ENCODE measurements at regions not wholly inside any gene's neighbourhood (a gene's known extent, or its start where the extent isn't known, plus 50 kb on each side); places are given as distances from the start of the nearest gene placed in this dataset.
"Not testable (repeated sequence)": the region's sequence is repeated elsewhere in the genome, so short reads cannot be mapped to it uniquely, and the experiment has no call there.

DNA sequence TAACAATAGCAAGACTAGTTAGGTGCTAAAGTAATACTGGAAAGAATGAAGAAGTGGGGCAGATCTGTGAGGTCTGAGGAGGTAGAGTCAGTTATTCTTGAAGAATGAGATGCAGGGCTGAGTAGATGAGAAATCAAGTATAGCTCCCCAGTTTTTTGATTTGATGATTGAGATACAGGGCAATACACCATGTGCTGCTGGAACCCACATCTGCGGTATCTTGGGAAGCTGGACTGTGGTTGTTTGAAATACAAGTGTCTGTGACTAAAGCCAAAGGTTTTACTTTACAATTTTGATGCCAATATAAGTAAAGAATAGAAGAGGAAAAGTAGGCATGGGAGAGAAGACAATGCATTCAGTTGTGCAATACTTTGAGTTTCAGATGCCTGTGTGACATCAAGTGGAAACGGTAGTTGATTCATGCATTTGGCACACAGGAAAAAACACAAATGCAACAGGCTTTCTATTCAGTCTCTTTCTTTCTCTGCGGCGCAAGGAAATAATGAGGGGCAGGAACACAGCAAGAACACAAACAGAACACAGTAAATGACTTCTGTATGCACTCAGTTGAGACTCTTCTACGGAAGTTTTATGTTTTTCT lies 190.2 kb upstream of the SLC38A2 start:
- H3K4me1 ChIP-seq (ENCODE audit: insufficient read depth, low read length), result peaks cover 29% of the 10 kb centered on the region
- no peak overlapping the region for H3K27ac ChIP-seq (ENCODE audit: low read depth, low read length)
- no peak overlapping the region for H3K4me3 ChIP-seq (ENCODE audit: low read depth in 1 of 2, low read length in 2 of 2)
- H3K9me3 ChIP-seq (ENCODE audit: low read length), result peaks cover 10% of the 10 kb centered on the region
- no peak overlapping the region for H3K9ac ChIP-seq (ENCODE audit: low read length)
- no peaks in the 10 kb centered on the region for H3K36me3 ChIP-seq (ENCODE audit: insufficient read depth, low read length)
- H3K27me3 ChIP-seq (ENCODE audit: control insufficient read depth in 1 of 2, insufficient read depth in 2 of 2, low read length in 2 of 2), result no peaks in the 10 kb centered on the region

DNA sequence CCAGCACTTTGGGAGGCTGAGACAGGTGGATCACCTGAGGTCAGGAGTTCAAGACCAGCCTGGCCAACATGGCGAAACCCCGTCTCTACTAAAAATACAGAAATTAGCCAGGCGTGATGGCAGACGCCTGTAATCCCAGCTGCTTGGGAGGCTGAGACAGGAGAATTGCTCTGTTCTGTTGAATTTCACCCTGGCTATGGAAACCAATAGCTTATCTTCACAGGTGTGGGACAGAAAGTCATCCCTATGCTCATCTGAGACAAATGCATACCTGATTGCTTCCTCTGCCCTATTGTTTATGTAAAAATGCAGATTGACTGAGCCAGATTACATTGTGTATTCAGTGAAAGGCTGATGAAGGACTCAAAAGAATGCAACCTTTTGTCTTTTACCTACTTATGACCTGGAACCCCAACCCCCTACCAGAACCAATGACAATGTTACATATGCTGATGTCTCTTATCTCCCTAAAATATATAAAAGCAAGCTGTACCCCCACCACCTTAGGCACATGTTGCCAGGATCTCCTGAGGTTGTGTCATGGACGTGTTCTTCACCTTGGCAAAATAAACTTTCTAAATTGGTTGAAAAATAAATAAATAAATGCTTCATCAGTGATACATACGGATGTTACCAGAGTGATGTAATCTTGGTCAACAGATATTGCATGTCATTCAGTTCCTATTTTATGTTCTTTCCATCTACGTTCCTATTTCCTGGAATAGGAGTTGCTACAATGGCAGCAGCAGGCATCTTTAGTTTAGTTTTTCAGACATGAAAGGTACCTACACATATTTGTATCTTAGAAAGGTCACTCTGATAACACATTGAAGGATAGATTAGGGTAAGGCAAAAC lies 189.4 kb upstream of the SLC38A2 start:
- not testable (repeated sequence) for H3K27ac ChIP-seq (ENCODE audit: low read depth, low read length); H3K4me3 ChIP-seq (ENCODE audit: low read depth in 1 of 2, low read length in 2 of 2); H3K9ac ChIP-seq (ENCODE audit: low read length); H3K27me3 ChIP-seq (ENCODE audit: control insufficient read depth in 1 of 2, insufficient read depth in 2 of 2, low read length in 2 of 2); H3K36me3 ChIP-seq (ENCODE audit: insufficient read depth, low read length); H3K9me3 ChIP-seq (ENCODE audit: low read length)
- H3K4me1 ChIP-seq (ENCODE audit: insufficient read depth, low read length), result peaks cover 34% of the 10 kb centered on the region

DNA sequence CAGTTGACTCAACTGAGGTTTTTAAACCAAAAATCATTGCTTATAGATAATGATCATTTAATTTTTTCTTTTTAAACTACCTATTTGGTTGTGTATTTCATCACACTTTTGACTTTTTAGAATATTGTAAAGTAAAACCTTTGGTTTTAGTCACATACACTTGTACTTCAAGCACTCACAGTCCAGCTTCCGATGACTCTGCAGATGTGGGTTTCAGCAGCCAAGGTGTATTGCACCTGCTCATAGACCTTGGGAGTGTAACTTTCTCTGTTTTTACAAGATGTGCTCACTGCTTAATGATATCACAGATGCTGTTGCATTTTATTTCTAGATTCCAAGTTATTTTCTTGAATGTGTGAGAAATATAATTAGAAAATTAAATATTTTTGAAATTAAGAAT lies 188.3 kb upstream of the SLC38A2 start:
- Histone ChIP-seq H3K4me1 (ENCODE audit: insufficient read depth, low read length) (peaks cover 35% of the 10 kb centered on the region), H3K27ac (ENCODE audit: low read depth, low read length) (no peak overlapping the region), H3K9me3 (ENCODE audit: low read length) (peaks cover 5% of the 10 kb centered on the region), H3K9ac (ENCODE audit: low read length) (no peak overlapping the region), H3K4me3 (ENCODE audit: low read depth in 1 of 2, low read length in 2 of 2) (no peak overlapping the region), H3K36me3 (ENCODE audit: insufficient read depth, low read length) (no peaks in the 10 kb centered on the region), H3K27me3 (ENCODE audit: control insufficient read depth in 1 of 2, insufficient read depth in 2 of 2, low read length in 2 of 2) (no peaks in the 10 kb centered on the region)

DNA sequence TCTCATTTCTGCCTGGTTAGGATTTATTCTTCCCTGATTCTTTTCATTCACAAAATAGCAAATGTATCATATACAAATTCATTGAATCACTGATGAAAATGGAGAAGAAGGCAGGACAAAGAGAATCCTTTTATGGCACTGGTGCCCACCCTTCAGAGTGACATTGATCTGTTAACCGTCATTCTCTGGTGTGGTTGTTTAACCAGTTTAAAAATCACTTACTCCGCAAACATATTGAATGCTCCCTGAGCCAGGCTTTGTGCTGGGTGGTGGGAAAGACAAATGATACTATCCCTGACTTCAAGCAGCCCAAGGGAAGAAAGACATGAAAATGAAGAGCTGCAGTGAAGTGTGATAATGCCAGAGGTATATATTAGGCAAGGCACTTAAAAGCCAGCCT lies 187.5 kb upstream of the SLC38A2 start:
- Histone ChIP-seq H3K4me1 (ENCODE audit: insufficient read depth, low read length) (peaks cover 43% of the 10 kb centered on the region), H3K27ac (ENCODE audit: low read depth, low read length) (no peak overlapping the region), H3K4me3 (ENCODE audit: low read depth in 1 of 2, low read length in 2 of 2) (no peak overlapping the region), H3K9ac (ENCODE audit: low read length) (no peak overlapping the region), H3K9me3 (ENCODE audit: low read length) (peaks cover 1% of the 10 kb centered on the region), H3K27me3 (ENCODE audit: control insufficient read depth in 1 of 2, insufficient read depth in 2 of 2, low read length in 2 of 2) (no peaks in the 10 kb centered on the region), H3K36me3 (ENCODE audit: insufficient read depth, low read length) (no peaks in the 10 kb centered on the region)

DNA sequence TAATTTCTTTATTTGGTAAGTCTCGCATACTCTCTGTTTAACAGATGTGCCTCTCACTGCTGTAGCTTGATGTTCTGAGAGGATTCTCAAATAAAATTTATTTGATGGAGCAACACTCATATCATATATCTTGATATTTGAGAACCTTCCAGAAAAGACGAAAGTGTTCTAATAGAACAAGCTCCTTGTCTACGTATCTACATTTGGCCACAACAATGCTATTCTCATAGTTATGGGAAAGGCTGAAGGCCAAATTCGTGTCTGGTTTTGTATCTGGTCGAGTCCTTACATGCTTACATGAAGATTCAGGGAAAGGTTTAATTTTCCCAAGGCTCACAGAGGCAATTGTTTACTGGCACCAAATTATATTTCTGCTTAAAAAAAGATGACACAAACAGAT lies 186.7 kb upstream of the SLC38A2 start:
- peaks cover 49% of the 10 kb centered on the region for H3K4me1 ChIP-seq (ENCODE audit: insufficient read depth, low read length)
- no peaks in the 10 kb centered on the region for H3K27me3 ChIP-seq (ENCODE audit: control insufficient read depth in 1 of 2, insufficient read depth in 2 of 2, low read length in 2 of 2)
- H3K9ac ChIP-seq (ENCODE audit: low read length), result no peak overlapping the region
- no peaks in the 10 kb centered on the region for H3K9me3 ChIP-seq (ENCODE audit: low read length)
- no peak overlapping the region for H3K4me3 ChIP-seq (ENCODE audit: low read depth in 1 of 2, low read length in 2 of 2)
- H3K36me3 ChIP-seq (ENCODE audit: insufficient read depth, low read length), result no peaks in the 10 kb centered on the region
- peak overlapping the region; percentile 21 for H3K27ac ChIP-seq (ENCODE audit: low read depth, low read length)

DNA sequence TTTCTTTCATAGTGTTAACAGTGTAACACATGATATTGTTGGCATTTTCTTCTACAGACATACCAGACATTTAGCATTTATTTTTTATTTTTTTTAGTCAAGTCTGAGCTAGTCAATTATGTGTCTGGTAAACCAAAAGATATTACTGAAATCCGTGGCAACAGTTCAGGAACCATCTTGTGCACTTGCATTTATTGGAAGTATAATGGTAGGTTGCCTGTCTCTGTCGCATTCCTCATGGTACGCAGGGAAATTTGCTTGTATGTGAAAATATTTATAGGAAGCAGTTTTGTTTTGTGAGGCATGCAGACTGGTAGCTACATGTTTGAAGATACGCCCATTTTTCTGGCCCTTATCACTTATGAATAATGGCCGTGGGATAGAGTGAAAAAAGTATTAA lies 186.1 kb upstream of the SLC38A2 start:
- Histone ChIP-seq H3K27ac (ENCODE audit: low read depth, low read length) (peak overlapping the region; percentile 27), H3K4me1 (ENCODE audit: insufficient read depth, low read length) (peaks cover 49% of the 10 kb centered on the region), H3K4me3 (ENCODE audit: low read depth in 1 of 2, low read length in 2 of 2) (no peak overlapping the region), H3K27me3 (ENCODE audit: control insufficient read depth in 1 of 2, insufficient read depth in 2 of 2, low read length in 2 of 2) (no peaks in the 10 kb centered on the region), H3K9me3 (ENCODE audit: low read length) (no peaks in the 10 kb centered on the region), H3K9ac (ENCODE audit: low read length) (no peak overlapping the region), H3K36me3 (ENCODE audit: insufficient read depth, low read length) (no peaks in the 10 kb centered on the region)

DNA sequence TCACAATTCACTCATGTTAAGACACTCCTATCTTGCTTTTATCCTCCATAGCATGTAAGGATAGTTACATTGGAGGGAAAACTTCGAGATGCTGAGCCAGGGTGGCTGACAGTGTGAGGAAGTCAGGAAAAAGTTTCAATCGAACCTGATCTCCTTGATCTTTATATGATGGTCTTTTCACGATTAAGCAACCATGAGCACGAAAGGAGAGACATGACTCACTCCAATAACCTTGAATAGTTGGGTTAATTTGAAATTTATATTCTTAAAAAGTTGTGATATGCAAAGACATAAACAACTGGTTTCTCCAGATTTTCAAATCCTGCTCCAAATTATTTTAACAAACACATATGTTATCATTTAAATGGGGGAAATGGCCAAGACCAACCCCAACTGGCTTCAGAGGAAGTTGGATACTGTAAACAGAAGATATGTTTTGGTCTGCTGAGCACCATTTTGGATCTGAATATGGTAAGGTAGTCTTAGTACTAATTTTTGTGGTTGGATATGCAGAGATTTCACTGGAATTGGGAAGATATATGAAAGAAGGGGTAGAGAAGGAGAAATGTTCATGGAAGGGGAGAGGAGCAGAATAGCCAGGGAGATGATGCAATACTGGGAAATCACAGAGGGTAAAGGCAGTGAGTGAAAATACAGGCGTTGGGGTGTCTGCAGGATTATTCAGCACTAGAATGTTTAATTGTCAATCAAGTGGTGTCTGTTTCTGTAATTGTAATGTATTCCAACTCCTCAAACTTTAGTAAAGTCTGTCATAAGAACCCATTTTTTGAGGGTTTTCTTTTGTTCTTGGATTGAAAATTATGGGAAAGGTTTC lies 185.2 kb upstream of the SLC38A2 start:
- peak overlapping the region; percentile 27 for H3K27ac ChIP-seq (ENCODE audit: low read depth, low read length)
- H3K9me3 ChIP-seq (ENCODE audit: low read length), result no peaks in the 10 kb centered on the region
- H3K4me3 ChIP-seq (ENCODE audit: low read depth in 1 of 2, low read length in 2 of 2), result no peak overlapping the region
- H3K27me3 ChIP-seq (ENCODE audit: control insufficient read depth in 1 of 2, insufficient read depth in 2 of 2, low read length in 2 of 2), result no peaks in the 10 kb centered on the region
- peaks cover 47% of the 10 kb centered on the region for H3K4me1 ChIP-seq (ENCODE audit: insufficient read depth, low read length)
- no peak overlapping the region for H3K9ac ChIP-seq (ENCODE audit: low read length)
- H3K36me3 ChIP-seq (ENCODE audit: insufficient read depth, low read length), result no peaks in the 10 kb centered on the region

DNA sequence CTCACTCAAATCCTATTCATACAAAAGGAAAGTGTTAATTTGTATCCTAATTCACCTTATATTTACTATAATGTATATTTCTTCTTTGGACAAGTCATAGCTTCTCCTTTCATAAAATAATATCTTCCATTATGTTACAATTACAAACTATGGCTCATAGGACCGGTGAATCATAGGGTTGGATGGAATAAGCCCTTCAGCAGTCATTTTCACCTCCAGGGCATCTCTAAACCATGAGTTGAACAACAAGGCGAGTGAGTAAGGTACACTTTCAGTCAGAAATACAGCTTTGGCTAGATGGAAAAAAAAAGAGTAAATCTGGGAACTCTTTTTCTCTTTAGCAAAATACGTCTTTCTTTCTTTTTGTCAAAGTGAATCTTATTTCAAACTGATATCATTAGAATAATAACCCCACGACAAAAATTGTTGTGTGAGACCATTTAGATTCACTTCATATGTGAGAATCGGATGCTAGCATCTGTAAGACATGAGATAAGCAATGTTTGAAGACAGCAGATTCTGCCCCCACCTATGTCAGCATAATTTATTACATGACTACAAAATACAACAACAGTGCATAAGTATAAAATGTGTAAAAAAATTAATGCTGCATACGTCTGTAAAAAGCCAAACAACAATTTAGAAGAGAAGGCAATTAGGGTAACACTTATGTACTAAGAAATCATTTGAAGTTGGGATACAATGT lies 184.4 kb upstream of the SLC38A2 start:
- Histone ChIP-seq H3K27ac (ENCODE audit: low read depth, low read length) (peak overlapping the region; percentile 31), H3K4me1 (ENCODE audit: insufficient read depth, low read length) (peaks cover 42% of the 10 kb centered on the region), H3K27me3 (ENCODE audit: control insufficient read depth in 1 of 2, insufficient read depth in 2 of 2, low read length in 2 of 2) (no peaks in the 10 kb centered on the region), H3K4me3 (ENCODE audit: low read depth in 1 of 2, low read length in 2 of 2) (no peak overlapping the region), H3K36me3 (ENCODE audit: insufficient read depth, low read length) (no peaks in the 10 kb centered on the region), H3K9me3 (ENCODE audit: low read length) (no peaks in the 10 kb centered on the region), H3K9ac (ENCODE audit: low read length) (no peak overlapping the region)

DNA sequence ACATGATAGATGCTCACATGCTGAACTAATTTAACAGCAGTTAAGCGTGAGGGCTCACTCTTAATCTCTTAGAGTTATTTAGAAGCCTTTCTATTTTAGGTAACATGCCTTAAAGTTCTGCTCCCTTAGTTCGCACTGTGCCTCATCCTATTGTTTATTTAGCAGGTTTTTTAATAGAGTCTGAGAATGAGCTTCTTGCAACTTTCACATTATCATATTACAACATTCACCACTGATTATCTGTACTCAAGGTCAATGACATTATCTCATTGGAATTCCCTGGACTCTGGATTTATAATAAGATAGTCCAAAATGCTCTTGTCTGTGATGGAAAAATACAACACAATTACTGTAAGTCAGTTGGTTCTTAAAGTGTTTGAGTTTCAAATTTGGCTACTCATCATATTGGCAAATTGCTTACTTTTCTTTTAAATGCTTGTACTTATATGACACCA lies 183.6 kb upstream of the SLC38A2 start:
- H3K36me3 ChIP-seq (ENCODE audit: insufficient read depth, low read length), result no peaks in the 10 kb centered on the region
- no peaks in the 10 kb centered on the region for H3K9me3 ChIP-seq (ENCODE audit: low read length)
- H3K27ac ChIP-seq (ENCODE audit: low read depth, low read length), result peak overlapping the region; percentile 48
- H3K4me3 ChIP-seq (ENCODE audit: low read depth in 1 of 2, low read length in 2 of 2), result no peak overlapping the region
- H3K4me1 ChIP-seq (ENCODE audit: insufficient read depth, low read length), result peaks cover 42% of the 10 kb centered on the region
- no peaks in the 10 kb centered on the region for H3K27me3 ChIP-seq (ENCODE audit: control insufficient read depth in 1 of 2, insufficient read depth in 2 of 2, low read length in 2 of 2)
- H3K9ac ChIP-seq (ENCODE audit: low read length), result no peak overlapping the region

DNA sequence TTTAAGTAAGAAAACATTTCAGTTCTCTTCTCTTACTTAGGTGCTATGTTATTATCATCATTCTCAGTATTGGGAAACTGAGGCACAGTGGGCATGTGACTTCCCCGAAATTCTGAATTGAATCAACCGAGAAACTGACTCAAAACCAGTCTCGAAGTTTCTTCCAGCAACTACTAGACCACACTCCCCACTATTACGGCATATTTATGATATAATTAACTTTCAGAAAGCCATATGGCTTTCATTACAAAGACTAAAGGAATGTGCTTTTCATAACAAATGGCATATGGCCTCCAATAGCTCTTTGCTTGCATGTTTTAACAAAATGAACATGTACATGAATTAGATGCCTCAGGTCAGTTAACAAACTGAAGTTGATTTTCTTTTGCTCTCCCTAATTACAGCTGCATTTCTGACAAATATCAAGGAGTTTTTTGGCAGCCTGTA lies 182.9 kb upstream of the SLC38A2 start:
- Histone ChIP-seq H3K36me3 (ENCODE audit: insufficient read depth, low read length) (no peaks in the 10 kb centered on the region), H3K27ac (ENCODE audit: low read depth, low read length) (peak overlapping the region; percentile 48), H3K9me3 (ENCODE audit: low read length) (no peaks in the 10 kb centered on the region), H3K27me3 (ENCODE audit: control insufficient read depth in 1 of 2, insufficient read depth in 2 of 2, low read length in 2 of 2) (no peaks in the 10 kb centered on the region), H3K4me3 (ENCODE audit: low read depth in 1 of 2, low read length in 2 of 2) (no peak overlapping the region), H3K4me1 (ENCODE audit: insufficient read depth, low read length) (peaks cover 42% of the 10 kb centered on the region), H3K9ac (ENCODE audit: low read length) (no peak overlapping the region)

DNA sequence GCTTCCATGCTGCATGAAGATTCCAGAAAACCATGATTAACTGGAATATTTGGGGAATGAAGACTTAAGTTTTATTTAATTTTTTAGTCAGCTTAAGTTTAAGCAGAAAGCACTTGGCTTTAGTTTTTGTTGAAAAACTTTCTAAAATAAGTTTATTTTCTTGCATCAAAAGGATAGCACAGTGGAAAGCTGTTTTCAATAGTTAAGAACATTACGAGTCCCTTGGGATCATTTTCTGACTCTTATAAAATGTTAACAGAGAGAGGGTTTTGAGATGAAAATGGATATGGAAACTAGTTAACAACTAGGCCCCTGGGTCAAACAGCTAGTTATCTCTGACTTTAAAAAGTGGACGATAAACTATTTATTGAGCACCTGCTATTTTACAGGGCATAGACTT lies 181.9 kb upstream of the SLC38A2 start:
- no peaks in the 10 kb centered on the region for H3K36me3 ChIP-seq (ENCODE audit: insufficient read depth, low read length)
- H3K9ac ChIP-seq (ENCODE audit: low read length), result no peak overlapping the region
- H3K27ac ChIP-seq (ENCODE audit: low read depth, low read length), result no peak overlapping the region
- no peaks in the 10 kb centered on the region for H3K27me3 ChIP-seq (ENCODE audit: control insufficient read depth in 1 of 2, insufficient read depth in 2 of 2, low read length in 2 of 2)
- no peaks in the 10 kb centered on the region for H3K9me3 ChIP-seq (ENCODE audit: low read length)
- no peak overlapping the region for H3K4me3 ChIP-seq (ENCODE audit: low read depth in 1 of 2, low read length in 2 of 2)
- peaks cover 34% of the 10 kb centered on the region for H3K4me1 ChIP-seq (ENCODE audit: insufficient read depth, low read length)
